Thoracic aorta (tissue), 2 donors: ENCODE measurements at regions not wholly inside any gene's neighbourhood (a gene's known extent, or its start where the extent isn't known, plus 50 kb on each side); places are given as distances from the start of the nearest gene placed in this dataset.

Experiments used
- ATAC-seq: fragments of 150-250 bp; one replicate; pipeline ENCODE4 v1.8.0; 2017; ENCODE audit warnings: low read depth; ENCODE audit not compliant: insufficient number of reproducible peaks, low FRiP score
- DNase-seq: peaks from one replicate; pipeline ENCODE4 v3.0.0-alpha.2; 2020; ENCODE audit warnings: low spot score
- H3K27ac ChIP-seq, 2 donors: fragments of 200-600 bp; sonication (generic); 1 replicate in 1 of 2; 2 replicates in 1 of 2; pipeline ENCODE4 v1.5.1; 2016; ENCODE audit warnings: mild to moderate bottlenecking in 2 of 2, moderate library complexity in 2 of 2
- H3K27me3 ChIP-seq: fragments of 200-600 bp; sonication (generic); replicated peaks from 2 replicates; pipeline ENCODE4 v1.6.0; 2016; ENCODE audit warnings: mild to moderate bottlenecking; ENCODE audit not compliant: insufficient read depth
- H3K36me3 ChIP-seq: fragments of 200-600 bp; sonication (generic); one replicate; pipeline ENCODE4 v1.5.1; 2016
- H3K4me1 ChIP-seq, 2 donors: fragments of 200-600 bp; sonication (generic); 1 replicate in 1 of 2; 2 replicates in 1 of 2; pipeline versions ENCODE4 v1.5.1 to v1.6.0; 2016; ENCODE audit warnings: low read depth in 2 of 2, mild to moderate bottlenecking in 1 of 2; ENCODE audit not compliant: control insufficient read depth in 1 of 2
- H3K4me3 ChIP-seq: fragments of 200-600 bp; sonication (generic); 2 replicates; pipeline ENCODE4 v1.5.1; 2016; ENCODE audit warnings: mild to moderate bottlenecking
- H3K9me3 ChIP-seq: fragments of 200-600 bp; sonication (generic); 2 replicates; pipeline ENCODE4 v1.5.1; 2016
- CTCF ChIP-seq: fragments of 200-600 bp; sonication (generic); IDR thresholded peaks from one replicate; pipeline ENCODE4 v1.5.1; 2019; ENCODE audit warnings: antibody characterized with exemption

GRCh38 chr14:46499521-46499920, 152.1 kb downstream of the RPL10L start:
- ATAC-seq (no peak), DNase-seq (no peak)
- Histone ChIP-seq H3K27me3 (no peaks in the 10 kb centered on the region), H3K27ac (no peak overlapping the region), H3K9me3 (no peaks in the 10 kb centered on the region), H3K36me3 (no peaks in the 10 kb centered on the region), H3K4me1 (no peaks in the 10 kb centered on the region), H3K4me3 (no peak overlapping the region)
- TF ChIP-seq CTCF: no peak

- Histone ChIP-seq H3K9me3 (no peaks in the 10 kb centered on the region), H3K4me3 (no peak overlapping the region), H3K27ac (no peak overlapping the region), H3K36me3 (no peaks in the 10 kb centered on the region), H3K27me3 (no peaks in the 10 kb centered on the region), H3K4me1 (no peaks in the 10 kb centered on the region)
- no peak for ATAC-seq
- TF ChIP-seq CTCF: no peak
- no peak for DNase-seq
Measured at GRCh38 chr14:46496409-46496808, 155.2 kb downstream of the RPL10L start.

GRCh38 chr14:46490238-46490685, 161.3 kb downstream of the RPL10L start:
- no peak for ATAC-seq
- H3K4me3 ChIP-seq: no peak overlapping the region
- no peak for TF ChIP-seq CTCF

GRCh38 chr14:46488374-46488773, 163.2 kb downstream of the RPL10L start:
- DNase-seq (no peak), ATAC-seq (no peak)
- Histone ChIP-seq H3K27me3 (no peaks in the 10 kb centered on the region), H3K4me1 (no peaks in the 10 kb centered on the region), H3K9me3 (no peaks in the 10 kb centered on the region), H3K4me3 (no peak overlapping the region), H3K36me3 (no peaks in the 10 kb centered on the region), H3K27ac (no peak overlapping the region)
- TF ChIP-seq CTCF: no peak

More at GRCh38 chr14:46490238-46490685, 161.3 kb downstream of the RPL10L start:
- no peaks in the 10 kb centered on the region for H3K4me1 ChIP-seq
- no peaks in the 10 kb centered on the region for H3K27me3 ChIP-seq
- no peaks in the 10 kb centered on the region for H3K9me3 ChIP-seq
- no peak for DNase-seq
- no peak overlapping the region for H3K27ac ChIP-seq
- H3K36me3 ChIP-seq: no peaks in the 10 kb centered on the region

- H3K4me3 ChIP-seq: no peak overlapping the region
- H3K27me3 ChIP-seq: no peaks in the 10 kb centered on the region
- TF ChIP-seq CTCF: no peak
- H3K36me3 ChIP-seq: no peaks in the 10 kb centered on the region
- no peaks in the 10 kb centered on the region for H3K4me1 ChIP-seq
- DNase-seq (no peak), ATAC-seq (no peak)
- H3K27ac ChIP-seq: no peak overlapping the region
- H3K9me3 ChIP-seq: no peaks in the 10 kb centered on the region
Measured at GRCh38 chr14:46487582-46488350, 163.8 kb downstream of the RPL10L start.
